A673 (cell line): ENCODE measurements at regions not wholly inside any gene's neighbourhood (a gene's known extent, or its start where the extent isn't known, plus 50 kb on each side); places are given as distances from the start of the nearest gene placed in this dataset.

Experiments used
- CTCF ChIP-seq: fragments of 300-800, 200-600 bp; sonication (generic); conservative IDR thresholded peaks from 2 replicates; pipeline ENCODE4 v1.5.1; 2017; ENCODE audit warnings: low read depth, mild to moderate bottlenecking, antibody characterized with exemption, low read length, moderate library complexity, mixed read lengths
- EZH2 ChIP-seq: fragments of 200-600 bp; sonication (generic); IDR thresholded peaks from 2 replicates; pipeline ENCODE4 v1.6.1; 2017; ENCODE audit warnings: borderline replicate concordance, low read depth, mild to moderate bottlenecking, mixed read lengths, antibody characterized with exemption, low read length; ENCODE audit not compliant: poor library complexity, severe bottlenecking

DNA sequence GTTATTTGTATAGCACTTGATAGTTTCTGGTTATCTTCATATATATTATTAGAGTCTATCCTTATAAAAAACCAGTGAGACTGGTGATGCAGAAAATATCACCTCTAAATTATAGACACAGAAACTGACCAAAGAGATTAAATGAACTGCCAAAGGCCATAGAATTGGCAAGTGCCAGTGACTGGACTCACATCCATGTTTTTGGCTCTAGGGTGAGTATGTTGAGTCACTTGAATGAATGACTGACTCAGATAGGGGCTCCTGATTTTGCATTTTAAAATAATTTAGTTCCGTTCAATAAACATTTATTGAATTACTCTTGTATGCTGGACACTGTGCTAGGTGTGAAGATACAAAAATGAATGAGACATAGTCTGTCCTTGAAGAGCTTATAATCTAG is 70.7 kb downstream of the NR2F1 start:
- no peak for TF ChIP-seq CTCF
- no peak for TF ChIP-seq EZH2
